Panc1 (cell line): ENCODE measurements at regions not wholly inside any gene's neighbourhood (a gene's known extent, or its start where the extent isn't known, plus 50 kb on each side); places are given as distances from the start of the nearest gene placed in this dataset.

Experiments used
- ATAC-seq: fragments of 200-7000 bp; cut with Tn5 transposase; 2 replicates; pipeline ENCODE4 v1.9.1; 2020; ENCODE audit warnings: mild to moderate bottlenecking, moderate library complexity
- BruUV-seq: library from RNA; stranded (reverse); fragments of 400-500 nt; replicated peaks from 2 replicates; lab custom pipeline; 2021; lab: Mats Ljungman, UMichigan
- CTCF ChIA-PET: fragments of 300-600 bp; sonication (Branson Sonifier 250); formaldehyde crosslinking; loops from one replicate; lab custom pipeline; 2022; ENCODE audit warnings: antibody characterized with exemption; lab: Charles Lee
- POLR2A ChIA-PET: fragments of 300-600 bp; sonication (Branson Sonifier 250); formaldehyde crosslinking; loops from one replicate; lab custom pipeline; 2022; ENCODE audit warnings: antibody characterized with exemption; lab: Charles Lee
- DNase-seq: peaks from one replicate; pipeline ENCODE4 v3.0.0-alpha.2; 2010; ENCODE audit warnings: low read depth, low spot score
- H3K27ac ChIP-seq: 2 replicates; pipeline ENCODE4 v1.5.1; 2011; ENCODE audit warnings: mild to moderate bottlenecking, low read length, inconsistent platforms
- H3K27me3 ChIP-seq: fragments of 200-500 bp; sonication (Bioruptor generic); 2 replicates; pipeline ENCODE4 v1.6.0; 2014; ENCODE audit warnings: low read length, inconsistent platforms; ENCODE audit not compliant: control insufficient read depth, insufficient read depth
- H3K36me3 ChIP-seq: fragments of 200-500 bp; sonication (Bioruptor generic); 2 replicates; pipeline ENCODE4 v1.5.1; 2014; ENCODE audit warnings: inconsistent platforms, mild to moderate bottlenecking, low read length, moderate library complexity; ENCODE audit not compliant: control insufficient read depth, insufficient read depth
- H3K4me1 ChIP-seq: 2 replicates; pipeline ENCODE4 v1.5.1; 2011; ENCODE audit warnings: inconsistent platforms, mild to moderate bottlenecking, low read length, moderate library complexity; ENCODE audit not compliant: control insufficient read depth, insufficient read depth
- H3K4me3 ChIP-seq, 2 experiments: 2 replicates each; pipeline ENCODE4 v1.5.1; 2011 to 2012; ENCODE audit warnings: low read depth in 2 of 2, low read length in 2 of 2, mild to moderate bottlenecking in 2 of 2, inconsistent platforms in 1 of 2, moderate library complexity in 1 of 2
- H3K9me3 ChIP-seq: fragments of 200-500 bp; sonication (Bioruptor generic); 2 replicates; pipeline ENCODE4 v1.5.1; 2014; ENCODE audit warnings: low read depth, mild to moderate bottlenecking, inconsistent platforms, low read length, moderate library complexity; ENCODE audit not compliant: control insufficient read depth, insufficient read depth
- POLR2AphosphoS5 ChIP-seq: IDR thresholded peaks from 2 replicates; pipeline ENCODE4 v1.6.1; 2012; ENCODE audit warnings: mild to moderate bottlenecking, low read depth, low read length, moderate library complexity
- SIN3A ChIP-seq: IDR thresholded peaks from 2 replicates; pipeline ENCODE4 v1.6.1; 2012; ENCODE audit warnings: low read depth, mild to moderate bottlenecking, low read length, moderate library complexity, borderline replicate concordance; ENCODE audit not compliant: insufficient read depth
- TCF7L2 ChIP-seq: IDR thresholded peaks from 2 replicates; pipeline ENCODE4 v1.6.1; 2011; ENCODE audit warnings: mild to moderate bottlenecking, low read depth, low read length, inconsistent platforms
- in situ Hi-C: cut with HindIII; loops from 2 replicates; pipeline ENCODE4 v1.10.0; 2016; ENCODE audit warnings: low sequenced_read_pairs, low pct_unique_long_range_greater_than_20kb
- intact Hi-C: fragments of 100-400 bp; cut with micrococcal nuclease; formaldehyde crosslinking; loops from one replicate; pipeline ENCODE4 v1.10.0; 2022; ENCODE audit not compliant: unreplicated experiment
- TF ChIP-seq, protein P1 (sequence below): fragments of 450-650 bp; IDR thresholded peaks from 2 replicates; pipeline ENCODE4 v1.5.1; 2017; ENCODE audit warnings: mild to moderate bottlenecking
- TF ChIP-seq, protein P2 (sequence below), 2 experiments: IDR thresholded peaks; 2 replicates each; pipeline ENCODE4 v1.6.1; 2011 to 2012; ENCODE audit warnings: low read depth in 2 of 2, control low read depth in 1 of 2, low read length in 1 of 2, mild to moderate bottlenecking in 1 of 2, moderate library complexity in 1 of 2; ENCODE audit not compliant: insufficient read depth in 1 of 2

DNA sequence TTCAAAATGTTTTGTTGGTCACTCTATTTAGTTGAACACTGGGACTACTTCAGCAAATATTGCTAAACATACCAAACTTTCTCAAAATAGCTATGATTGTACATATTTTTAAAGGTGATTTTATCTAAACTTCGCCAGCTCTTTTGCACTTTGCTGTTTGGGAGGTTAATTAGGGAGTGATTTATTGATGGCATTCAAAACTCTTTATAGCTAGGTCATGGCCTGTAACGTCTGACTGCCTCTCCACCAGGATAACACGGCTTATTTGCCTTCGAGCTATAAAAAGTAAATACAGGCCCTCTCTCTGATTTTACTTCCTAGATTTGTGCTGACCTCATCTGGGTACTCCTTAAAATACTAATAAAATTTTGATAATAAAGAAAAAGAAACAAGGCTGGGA, 931.9 kb downstream of the DCDC2C start:
- ATAC-seq: no peak
- no peaks in the 10 kb centered on the region for H3K9me3 ChIP-seq
- H3K4me3 ChIP-seq: no peak overlapping the region
- no peaks in the 10 kb centered on the region for H3K4me1 ChIP-seq
- POLR2A ChIA-PET: no interaction called here
- BruUV-seq: no TSS peak
- no peak overlapping the region for H3K27ac ChIP-seq
- TF ChIP-seq POLR2AphosphoS5 (no peak), TCF7L2 (no peak), SIN3A (no peak)
- TF ChIP-seq, protein P1, sequence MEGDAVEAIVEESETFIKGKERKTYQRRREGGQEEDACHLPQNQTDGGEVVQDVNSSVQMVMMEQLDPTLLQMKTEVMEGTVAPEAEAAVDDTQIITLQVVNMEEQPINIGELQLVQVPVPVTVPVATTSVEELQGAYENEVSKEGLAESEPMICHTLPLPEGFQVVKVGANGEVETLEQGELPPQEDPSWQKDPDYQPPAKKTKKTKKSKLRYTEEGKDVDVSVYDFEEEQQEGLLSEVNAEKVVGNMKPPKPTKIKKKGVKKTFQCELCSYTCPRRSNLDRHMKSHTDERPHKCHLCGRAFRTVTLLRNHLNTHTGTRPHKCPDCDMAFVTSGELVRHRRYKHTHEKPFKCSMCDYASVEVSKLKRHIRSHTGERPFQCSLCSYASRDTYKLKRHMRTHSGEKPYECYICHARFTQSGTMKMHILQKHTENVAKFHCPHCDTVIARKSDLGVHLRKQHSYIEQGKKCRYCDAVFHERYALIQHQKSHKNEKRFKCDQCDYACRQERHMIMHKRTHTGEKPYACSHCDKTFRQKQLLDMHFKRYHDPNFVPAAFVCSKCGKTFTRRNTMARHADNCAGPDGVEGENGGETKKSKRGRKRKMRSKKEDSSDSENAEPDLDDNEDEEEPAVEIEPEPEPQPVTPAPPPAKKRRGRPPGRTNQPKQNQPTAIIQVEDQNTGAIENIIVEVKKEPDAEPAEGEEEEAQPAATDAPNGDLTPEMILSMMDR: no peak
- TF ChIP-seq, protein P2, sequence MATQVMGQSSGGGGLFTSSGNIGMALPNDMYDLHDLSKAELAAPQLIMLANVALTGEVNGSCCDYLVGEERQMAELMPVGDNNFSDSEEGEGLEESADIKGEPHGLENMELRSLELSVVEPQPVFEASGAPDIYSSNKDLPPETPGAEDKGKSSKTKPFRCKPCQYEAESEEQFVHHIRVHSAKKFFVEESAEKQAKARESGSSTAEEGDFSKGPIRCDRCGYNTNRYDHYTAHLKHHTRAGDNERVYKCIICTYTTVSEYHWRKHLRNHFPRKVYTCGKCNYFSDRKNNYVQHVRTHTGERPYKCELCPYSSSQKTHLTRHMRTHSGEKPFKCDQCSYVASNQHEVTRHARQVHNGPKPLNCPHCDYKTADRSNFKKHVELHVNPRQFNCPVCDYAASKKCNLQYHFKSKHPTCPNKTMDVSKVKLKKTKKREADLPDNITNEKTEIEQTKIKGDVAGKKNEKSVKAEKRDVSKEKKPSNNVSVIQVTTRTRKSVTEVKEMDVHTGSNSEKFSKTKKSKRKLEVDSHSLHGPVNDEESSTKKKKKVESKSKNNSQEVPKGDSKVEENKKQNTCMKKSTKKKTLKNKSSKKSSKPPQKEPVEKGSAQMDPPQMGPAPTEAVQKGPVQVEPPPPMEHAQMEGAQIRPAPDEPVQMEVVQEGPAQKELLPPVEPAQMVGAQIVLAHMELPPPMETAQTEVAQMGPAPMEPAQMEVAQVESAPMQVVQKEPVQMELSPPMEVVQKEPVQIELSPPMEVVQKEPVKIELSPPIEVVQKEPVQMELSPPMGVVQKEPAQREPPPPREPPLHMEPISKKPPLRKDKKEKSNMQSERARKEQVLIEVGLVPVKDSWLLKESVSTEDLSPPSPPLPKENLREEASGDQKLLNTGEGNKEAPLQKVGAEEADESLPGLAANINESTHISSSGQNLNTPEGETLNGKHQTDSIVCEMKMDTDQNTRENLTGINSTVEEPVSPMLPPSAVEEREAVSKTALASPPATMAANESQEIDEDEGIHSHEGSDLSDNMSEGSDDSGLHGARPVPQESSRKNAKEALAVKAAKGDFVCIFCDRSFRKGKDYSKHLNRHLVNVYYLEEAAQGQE (IDR thresholded peaks at IDR 0.05; ENCODE audit: insufficient read depth in 1 of 2, low read depth in 2 of 2, low read length in 1 of 2): no peak
- DNase-seq: no peak
- intact Hi-C loops: no loop called here
- CTCF ChIA-PET: no interaction called here
- no peaks in the 10 kb centered on the region for H3K36me3 ChIP-seq
- in situ Hi-C loops: no loop called here
- H3K27me3 ChIP-seq: no peaks in the 10 kb centered on the region

DNA sequence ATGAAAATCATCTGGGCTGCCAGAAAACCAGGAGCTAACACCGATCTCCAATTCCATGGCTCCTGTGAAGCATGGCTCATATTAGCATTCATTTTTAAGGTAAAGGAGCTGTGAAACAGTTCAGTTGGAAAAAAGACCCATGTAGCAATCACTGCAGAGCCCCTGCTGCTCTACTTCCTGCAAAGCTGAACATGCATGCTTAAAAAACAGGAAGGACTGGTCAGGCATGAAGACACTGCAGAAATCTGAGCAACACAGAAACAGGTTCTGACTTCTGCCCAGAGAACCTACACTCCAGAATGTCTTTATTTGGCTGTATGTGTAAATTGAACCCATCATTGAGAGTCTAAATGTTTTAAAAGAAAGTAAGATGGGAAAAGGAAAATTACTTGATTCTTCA, 950.6 kb downstream of the DCDC2C start:
- BruUV-seq: no TSS peak

More for the DNA sequence above, 950.6 kb downstream of the DCDC2C start:
- H3K27ac ChIP-seq: no peak overlapping the region
- TF ChIP-seq, protein P1: no peak
- TF ChIP-seq POLR2AphosphoS5 (no peak), SIN3A (no peak), TCF7L2 (no peak)
- TF ChIP-seq, protein P2 (IDR thresholded peaks at IDR 0.05; ENCODE audit: insufficient read depth in 1 of 2, low read depth in 2 of 2, low read length in 1 of 2): no peak
- ChIA-PET CTCF (no interaction called here), POLR2A (no interaction called here)
- H3K4me3 ChIP-seq: no peak overlapping the region
- DNase-seq (no peak), ATAC-seq (no peak)
- H3K27me3 ChIP-seq: no peaks in the 10 kb centered on the region
- no peaks in the 10 kb centered on the region for H3K36me3 ChIP-seq
- in situ Hi-C loops (no loop called here), intact Hi-C loops (no loop called here)
- no peaks in the 10 kb centered on the region for H3K4me1 ChIP-seq
- H3K9me3 ChIP-seq: no peaks in the 10 kb centered on the region
